Hepatocyte (in vitro differentiated cells): ENCODE measurements at regions not wholly inside any gene's neighbourhood (a gene's known extent, or its start where the extent isn't known, plus 50 kb on each side); places are given as distances from the start of the nearest gene placed in this dataset.

Source experiments
- CTCF ChIP-seq: fragments of 200-600 bp; sonication (generic); IDR thresholded peaks from 2 replicates; pipeline ENCODE4 v1.5.1; 2016; ENCODE audit warnings: antibody characterized with exemption, mild to moderate bottlenecking; ENCODE audit not compliant: poor library complexity
- EZH2phosphoT487 ChIP-seq: fragments of 200-600 bp; sonication (generic); IDR thresholded peaks from one replicate; pipeline ENCODE4 v1.6.1; 2018; ENCODE audit warnings: antibody characterized with exemption, mild to moderate bottlenecking, low read depth, moderate library complexity; ENCODE audit not compliant: unreplicated experiment, severe bottlenecking

- TF ChIP-seq CTCF (no peak), EZH2phosphoT487 (no peak)
Measured at GRCh38 chr5:30438785-30439184, 754.7 kb upstream of the CDH6 start.
